AG09319 (cell line): ENCODE measurements at regions not wholly inside any gene's neighbourhood (a gene's known extent, or its start where the extent isn't known, plus 50 kb on each side); places are given as distances from the start of the nearest gene placed in this dataset.

ENCODE experiments used
- DNase-seq: peaks from one replicate; pipeline ENCODE4 v3.0.0-alpha.2; 2010; ENCODE audit warnings: low read depth; ENCODE audit errors: extremely low read depth
- TF ChIP-seq, protein P1 (sequence below): IDR thresholded peaks from 2 replicates; pipeline ENCODE4 v1.5.1; 2011; ENCODE audit warnings: low read depth, mild to moderate bottlenecking, inconsistent platforms, low read length, moderate library complexity

- TF ChIP-seq, protein P1, sequence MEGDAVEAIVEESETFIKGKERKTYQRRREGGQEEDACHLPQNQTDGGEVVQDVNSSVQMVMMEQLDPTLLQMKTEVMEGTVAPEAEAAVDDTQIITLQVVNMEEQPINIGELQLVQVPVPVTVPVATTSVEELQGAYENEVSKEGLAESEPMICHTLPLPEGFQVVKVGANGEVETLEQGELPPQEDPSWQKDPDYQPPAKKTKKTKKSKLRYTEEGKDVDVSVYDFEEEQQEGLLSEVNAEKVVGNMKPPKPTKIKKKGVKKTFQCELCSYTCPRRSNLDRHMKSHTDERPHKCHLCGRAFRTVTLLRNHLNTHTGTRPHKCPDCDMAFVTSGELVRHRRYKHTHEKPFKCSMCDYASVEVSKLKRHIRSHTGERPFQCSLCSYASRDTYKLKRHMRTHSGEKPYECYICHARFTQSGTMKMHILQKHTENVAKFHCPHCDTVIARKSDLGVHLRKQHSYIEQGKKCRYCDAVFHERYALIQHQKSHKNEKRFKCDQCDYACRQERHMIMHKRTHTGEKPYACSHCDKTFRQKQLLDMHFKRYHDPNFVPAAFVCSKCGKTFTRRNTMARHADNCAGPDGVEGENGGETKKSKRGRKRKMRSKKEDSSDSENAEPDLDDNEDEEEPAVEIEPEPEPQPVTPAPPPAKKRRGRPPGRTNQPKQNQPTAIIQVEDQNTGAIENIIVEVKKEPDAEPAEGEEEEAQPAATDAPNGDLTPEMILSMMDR = no peak
- no peak for DNase-seq
Measured at GRCh38 chr6:22015944-22016343, 280.9 kb downstream of the PRL start.

- no peak for DNase-seq
- TF ChIP-seq, protein P1 = no peak
Measured at GRCh38 chr6:22017272-22017671, 279.6 kb downstream of the PRL start.

GRCh38 chr6:22017766-22018165, 279.1 kb downstream of the PRL start:
- TF ChIP-seq, protein P1 = no peak
- no peak for DNase-seq

GRCh38 chr6:22019857-22020256, 277.0 kb downstream of the PRL start:
- TF ChIP-seq, protein P1 = no peak
- DNase-seq = no peak

GRCh38 chr6:22020299-22021003, 276.4 kb downstream of the PRL start:
- TF ChIP-seq, protein P1 = no peak
- no peak for DNase-seq

DNA sequence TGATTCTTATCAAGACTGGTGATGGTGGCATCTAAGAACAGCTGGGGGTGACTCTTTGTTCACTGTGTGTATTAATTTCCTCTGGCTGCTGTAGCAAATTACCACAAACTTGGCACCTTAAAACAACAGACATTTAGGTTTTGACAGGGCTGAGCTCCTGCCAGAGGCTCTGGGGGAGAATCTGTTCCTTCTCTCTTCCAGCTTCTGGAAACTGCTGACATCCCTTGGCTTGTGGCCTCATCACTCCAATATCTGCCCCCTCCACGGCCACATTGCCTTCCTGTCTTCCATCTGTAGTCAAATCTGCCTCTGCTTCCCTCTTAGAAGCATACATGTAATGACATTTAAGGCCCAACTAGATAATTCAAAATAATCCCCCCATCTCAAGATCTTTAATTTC, 274.9 kb downstream of the PRL start:
- TF ChIP-seq, protein P1 = no peak
- DNase-seq = no peak

DNA sequence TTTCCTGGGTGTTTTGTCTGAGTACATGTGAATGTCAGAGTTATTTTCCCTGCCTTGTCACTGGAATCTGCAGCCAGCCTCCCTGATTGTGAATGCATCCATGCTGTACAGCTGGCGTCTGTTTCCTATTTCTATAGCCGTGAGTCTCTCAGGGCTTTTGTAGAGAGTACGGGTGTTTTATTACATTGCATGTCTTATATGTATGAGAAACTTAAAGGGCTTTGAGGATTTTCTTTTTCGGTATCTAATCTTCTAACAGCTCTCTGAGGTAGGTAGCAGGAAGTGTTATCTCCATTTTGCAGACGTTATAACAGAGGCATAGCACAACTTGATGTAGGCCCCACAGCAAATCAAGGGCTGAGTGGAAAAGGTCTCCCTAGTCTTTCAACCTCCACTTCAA, 272.9 kb downstream of the PRL start:
- TF ChIP-seq, protein P1 = no peak
- DNase-seq = no peak
